ENCODE measurements at regions not wholly inside any gene's neighbourhood (a gene's known extent, or its start where the extent isn't known, plus 50 kb on each side); places are given as distances from the start of the nearest gene placed in this dataset.

- no peak for TF ChIP-seq CTCF (IDR thresholded peaks at IDR 0.05; ENCODE audit: control insufficient read depth, extremely low read depth, insufficient read depth)
- no peak for DNase-seq (ENCODE audit: low read depth)
- no peak overlapping the region for H3K4me3 ChIP-seq (ENCODE audit: low read depth, low read length)
Observed at GRCh38 chr4:29390921-29391320, 1329.2 kb upstream of the PCDH7 start.

GRCh38 chr4:29405116-29405515 lies 1315.1 kb upstream of the PCDH7 start:
- H3K4me3 ChIP-seq (ENCODE audit: low read depth, low read length), result no peak overlapping the region
- TF ChIP-seq CTCF (IDR thresholded peaks at IDR 0.05; ENCODE audit: control insufficient read depth, extremely low read depth, insufficient read depth), result no peak
- no peak for DNase-seq (ENCODE audit: low read depth)

GRCh38 chr4:29415771-29416170 lies 1304.4 kb upstream of the PCDH7 start:
- DNase-seq (ENCODE audit: low read depth), result no peak
- no peak overlapping the region for H3K4me3 ChIP-seq (ENCODE audit: low read depth, low read length)
- TF ChIP-seq CTCF (IDR thresholded peaks at IDR 0.05; ENCODE audit: control insufficient read depth, extremely low read depth, insufficient read depth), result no peak

GRCh38 chr4:29423836-29424721 lies 1296.1 kb upstream of the PCDH7 start:
- no peak for DNase-seq (ENCODE audit: low read depth)
- no peak overlapping the region for H3K4me3 ChIP-seq (ENCODE audit: low read depth, low read length)
- TF ChIP-seq CTCF (IDR thresholded peaks at IDR 0.05; ENCODE audit: control insufficient read depth, extremely low read depth, insufficient read depth), result no peak

- no peak for DNase-seq (ENCODE audit: low read depth)
- no peak overlapping the region for H3K4me3 ChIP-seq (ENCODE audit: low read depth, low read length)
- no peak for TF ChIP-seq CTCF (IDR thresholded peaks at IDR 0.05; ENCODE audit: control insufficient read depth, extremely low read depth, insufficient read depth)
Observed at GRCh38 chr4:29453303-29453820, 1266.8 kb upstream of the PCDH7 start.

- DNase-seq (ENCODE audit: low read depth), result no peak
- no peak for TF ChIP-seq CTCF (IDR thresholded peaks at IDR 0.05; ENCODE audit: control insufficient read depth, extremely low read depth, insufficient read depth)
- H3K4me3 ChIP-seq (ENCODE audit: low read depth, low read length), result no peak overlapping the region
Observed at GRCh38 chr4:29459926-29460325, 1260.2 kb upstream of the PCDH7 start.

Measured in LNCaP clone FGC (cell line).